Endothelial cell of hepatic sinusoid (primary cell): ENCODE measurements at regions not wholly inside any gene's neighbourhood (a gene's known extent, or its start where the extent isn't known, plus 50 kb on each side); places are given as distances from the start of the nearest gene placed in this dataset.

ENCODE experiments used
- in situ Hi-C: cut with HindIII; loops from 2 replicates; pipeline ENCODE4 v1.10.0; 2017; ENCODE audit warnings: low sequenced_read_pairs

GRCh38 chr2:193703411-193703810, 1508.7 kb upstream of the TMEFF2 start:
- in situ Hi-C loops = no loop called here

DNA sequence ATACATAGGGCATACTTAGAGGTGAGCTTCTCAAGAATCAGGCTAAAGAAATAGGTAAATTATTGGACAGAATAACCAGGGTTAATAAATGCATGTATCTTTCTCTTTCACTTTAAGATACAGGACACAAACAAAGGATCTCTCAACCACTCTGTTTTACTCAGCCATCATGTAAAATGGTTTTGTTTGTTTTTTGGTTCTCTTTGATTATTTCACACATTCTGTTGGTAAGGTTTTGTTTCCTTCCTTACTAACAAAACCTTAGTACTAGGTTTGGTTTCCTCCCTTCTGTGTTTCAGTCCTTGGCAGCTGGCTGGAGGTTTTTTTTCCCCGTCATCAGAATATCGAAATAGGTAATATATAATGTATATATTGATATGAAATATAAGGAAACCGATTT, 1506.8 kb upstream of the TMEFF2 start:
- in situ Hi-C loops = no loop called here

GRCh38 chr2:193695367-193695766, 1500.6 kb upstream of the TMEFF2 start:
- in situ Hi-C loops = no loop called here

DNA sequence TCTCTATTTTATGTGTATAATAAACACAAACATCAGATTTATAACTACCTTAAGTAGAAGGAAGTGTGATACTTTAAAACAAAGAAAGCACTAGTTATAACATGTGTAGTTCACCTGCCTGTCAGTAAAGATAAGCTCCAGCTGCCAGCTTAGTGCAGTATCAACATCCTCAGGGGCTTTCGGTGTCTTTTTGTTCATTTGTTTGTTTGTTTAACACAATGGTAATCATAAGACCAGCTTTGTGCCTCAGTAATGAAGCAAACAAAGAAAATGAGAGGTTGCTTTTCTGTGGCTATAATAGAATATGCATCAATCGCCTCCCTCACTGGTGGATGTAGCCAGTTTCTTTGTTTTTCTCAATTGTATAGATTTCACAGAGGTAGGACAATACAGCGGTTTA, 1499.0 kb upstream of the TMEFF2 start:
- in situ Hi-C loops = no loop called here

- in situ Hi-C loops = no loop called here
Observed at GRCh38 chr2:193690572-193690971, 1495.8 kb upstream of the TMEFF2 start.

DNA sequence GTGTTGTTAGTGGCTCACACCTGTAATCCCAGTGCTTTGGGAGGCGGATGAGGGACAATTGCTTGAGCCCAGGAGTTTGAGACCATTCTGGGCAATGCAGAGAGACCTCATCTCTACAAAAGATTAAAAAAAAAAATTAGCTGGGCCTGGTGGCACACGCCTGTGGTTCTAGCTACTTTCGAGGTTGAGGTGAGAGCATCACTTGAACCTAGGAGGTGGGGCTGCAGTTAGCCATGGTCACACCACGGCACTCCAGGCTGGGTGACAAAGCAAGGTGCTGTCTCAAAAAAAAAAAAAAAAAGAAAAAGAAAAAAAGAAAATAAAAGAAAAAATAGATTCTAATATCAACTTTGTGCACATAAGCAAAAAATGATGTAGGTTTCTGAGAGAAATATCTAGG, 1492.5 kb upstream of the TMEFF2 start:
- in situ Hi-C loops = no loop called here

- in situ Hi-C loops = no loop called here
Observed at GRCh38 chr2:193679847-193680246, 1485.1 kb upstream of the TMEFF2 start.

DNA sequence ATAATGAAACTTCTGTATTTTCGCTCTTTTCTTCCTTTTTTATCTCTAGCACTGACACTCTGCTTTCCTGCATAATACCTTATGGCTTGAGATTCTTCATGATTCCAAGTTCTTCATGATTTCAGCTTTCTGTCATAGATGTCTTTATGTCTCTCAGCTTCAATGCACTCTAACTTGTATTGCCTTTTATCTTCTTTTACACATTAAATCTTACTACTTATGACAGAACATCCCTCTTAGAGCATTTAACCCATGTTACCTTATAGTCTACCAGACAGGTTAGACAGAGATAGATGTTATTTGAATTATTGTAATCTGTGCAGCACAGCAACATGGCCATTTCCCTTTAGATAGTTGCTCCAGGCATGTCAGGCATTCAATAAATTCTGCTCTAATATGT, 1475.7 kb upstream of the TMEFF2 start:
- in situ Hi-C loops = no loop called here

GRCh38 chr2:193668557-193669323, 1474.0 kb upstream of the TMEFF2 start:
- in situ Hi-C loops = no loop called here

DNA sequence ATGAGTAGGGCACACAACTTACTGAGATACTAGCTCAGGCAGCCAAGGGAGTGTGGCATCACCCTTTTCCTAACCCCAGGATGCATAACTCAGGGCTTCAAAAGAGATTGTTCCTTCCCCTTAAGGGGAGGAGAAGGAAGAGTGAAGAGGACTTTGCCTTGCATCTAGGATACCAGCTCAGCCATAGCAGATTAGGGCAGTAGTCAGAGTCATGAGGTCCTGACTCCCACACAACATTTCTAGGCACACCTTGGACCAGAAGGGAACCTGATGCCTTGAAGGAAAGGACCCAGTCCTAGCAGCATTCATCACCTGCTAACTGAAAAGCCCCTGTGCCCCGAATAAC, 1433.2 kb upstream of the TMEFF2 start:
- in situ Hi-C loops = no loop called here

- in situ Hi-C loops = no loop called here
Observed at GRCh38 chr2:193627187-193627926, 1432.6 kb upstream of the TMEFF2 start.

DNA sequence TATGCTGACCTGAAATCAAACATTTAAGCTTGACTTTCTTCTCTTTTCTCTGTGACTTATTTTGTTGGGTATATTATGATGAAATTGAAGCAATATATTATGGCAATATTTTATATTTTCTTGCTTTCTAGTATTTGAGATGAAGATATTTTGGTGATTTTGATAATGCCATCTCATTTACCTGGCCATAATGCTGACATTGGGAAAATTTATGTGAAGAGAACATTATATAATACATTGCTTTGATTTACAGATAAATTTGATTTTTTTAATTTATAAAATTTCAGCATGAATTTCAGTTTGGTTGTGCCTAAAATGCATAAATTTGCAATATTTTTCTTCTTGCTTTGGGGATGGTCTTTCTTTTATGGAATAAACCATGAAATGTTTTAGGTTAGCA, 1413.7 kb upstream of the TMEFF2 start:
- in situ Hi-C loops = no loop called here

DNA sequence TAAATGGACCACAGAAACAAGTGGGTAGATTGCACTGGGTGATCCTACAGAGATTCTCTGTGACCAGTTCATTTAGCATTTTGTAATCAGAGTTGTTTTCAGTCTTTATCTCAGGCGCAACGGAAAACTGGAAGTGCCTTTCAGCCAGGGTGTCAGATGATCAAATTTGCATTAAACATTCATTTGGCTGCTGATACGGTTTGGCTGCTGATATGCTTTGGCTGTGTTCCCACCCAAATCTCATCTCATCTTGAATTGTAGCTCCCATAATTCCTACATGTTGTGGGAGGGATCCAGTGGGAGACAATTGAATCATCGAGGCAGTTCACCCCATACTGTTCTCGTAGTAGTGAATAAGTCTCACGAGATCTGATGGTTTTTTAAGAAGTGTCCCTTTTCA, 1396.1 kb upstream of the TMEFF2 start:
- in situ Hi-C loops = no loop called here

GRCh38 chr2:193584522-193584938, 1389.8 kb upstream of the TMEFF2 start:
- in situ Hi-C loops = no loop called here

- in situ Hi-C loops = no loop called here
Observed at GRCh38 chr2:193583638-193584400, 1389.1 kb upstream of the TMEFF2 start.

DNA sequence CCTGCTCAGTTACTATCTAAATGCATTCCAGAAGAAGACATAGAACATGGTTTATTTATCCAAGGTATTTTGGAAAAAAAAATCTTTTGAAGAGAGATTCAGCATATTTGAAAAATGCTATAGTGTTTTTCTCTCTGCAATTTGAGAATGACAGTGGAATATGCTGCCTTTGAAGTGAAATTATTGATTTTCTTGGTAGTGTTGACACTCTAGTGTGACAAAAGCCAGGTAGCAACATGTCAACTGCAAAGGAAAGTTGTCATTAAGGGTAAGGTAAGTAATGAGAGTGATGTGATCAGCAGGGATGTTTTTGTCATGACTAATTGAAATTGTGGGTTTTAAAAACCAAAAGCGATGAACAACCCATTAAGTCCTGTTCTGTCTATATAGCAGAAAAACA, 1387.1 kb upstream of the TMEFF2 start:
- in situ Hi-C loops = no loop called here

- in situ Hi-C loops = no loop called here
Observed at GRCh38 chr2:193580176-193580950, 1385.6 kb upstream of the TMEFF2 start.

DNA sequence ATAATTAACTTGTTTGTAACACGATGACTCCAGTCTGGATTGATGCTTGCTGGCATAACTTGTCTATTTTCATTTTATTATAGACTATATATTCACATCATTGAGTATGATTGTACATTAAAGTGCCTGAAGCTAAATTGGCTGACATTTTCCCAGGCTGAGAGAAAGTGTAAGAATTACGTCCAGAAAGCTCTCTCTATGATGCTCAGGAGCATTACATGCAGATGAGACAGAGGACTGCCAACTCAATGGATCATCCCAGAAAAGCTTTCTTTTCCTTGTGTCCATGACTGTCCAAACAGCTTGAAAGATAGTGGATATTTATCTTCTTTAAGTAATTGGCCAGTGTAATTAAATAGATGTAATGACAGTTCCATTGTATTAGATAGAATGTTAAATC, 1372.2 kb upstream of the TMEFF2 start:
- in situ Hi-C loops = no loop called here

DNA sequence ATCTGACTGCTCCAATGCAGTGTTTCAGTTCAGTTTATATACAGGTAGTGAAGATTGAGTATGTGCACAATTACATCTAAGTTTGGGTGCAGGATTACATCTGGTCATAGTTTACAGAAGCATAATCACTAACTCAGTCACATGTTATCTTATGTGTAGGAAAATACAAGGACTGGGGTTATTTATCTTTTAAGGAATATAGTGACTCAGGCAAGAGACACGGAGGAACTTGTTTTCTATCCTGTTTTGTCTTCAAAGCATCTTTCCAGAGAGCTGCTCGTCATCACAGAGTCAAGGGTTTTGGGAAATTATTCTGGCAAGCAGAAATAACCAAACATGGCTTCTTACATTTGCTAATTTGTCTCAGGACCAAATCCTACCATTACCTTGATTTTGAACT, 1371.5 kb upstream of the TMEFF2 start:
- in situ Hi-C loops = no loop called here

- in situ Hi-C loops = no loop called here
Observed at GRCh38 chr2:193562031-193562430, 1367.3 kb upstream of the TMEFF2 start.

DNA sequence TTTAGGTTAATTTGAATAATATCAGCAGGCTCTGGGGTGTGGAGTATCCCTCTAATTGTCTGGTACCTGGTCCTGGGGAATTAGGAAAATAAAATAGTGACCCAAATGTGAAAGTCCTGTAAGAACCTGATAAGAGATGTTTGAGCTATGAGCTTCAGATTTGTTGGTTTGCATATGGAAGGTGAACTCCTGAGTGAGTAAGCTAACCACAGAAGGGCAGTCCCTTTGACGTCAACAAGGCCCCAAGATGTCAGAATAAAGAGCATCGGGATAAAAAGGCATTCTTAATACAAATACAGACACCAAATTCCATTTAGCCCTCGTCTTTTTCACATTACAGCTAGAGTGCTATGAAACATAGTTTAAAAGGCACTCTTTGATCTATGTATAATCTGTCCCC, 1366.3 kb upstream of the TMEFF2 start:
- in situ Hi-C loops = no loop called here
